ENCODE measurements at regions not wholly inside any gene's neighbourhood (a gene's known extent, or its start where the extent isn't known, plus 50 kb on each side); places are given as distances from the start of the nearest gene placed in this dataset.

DNA sequence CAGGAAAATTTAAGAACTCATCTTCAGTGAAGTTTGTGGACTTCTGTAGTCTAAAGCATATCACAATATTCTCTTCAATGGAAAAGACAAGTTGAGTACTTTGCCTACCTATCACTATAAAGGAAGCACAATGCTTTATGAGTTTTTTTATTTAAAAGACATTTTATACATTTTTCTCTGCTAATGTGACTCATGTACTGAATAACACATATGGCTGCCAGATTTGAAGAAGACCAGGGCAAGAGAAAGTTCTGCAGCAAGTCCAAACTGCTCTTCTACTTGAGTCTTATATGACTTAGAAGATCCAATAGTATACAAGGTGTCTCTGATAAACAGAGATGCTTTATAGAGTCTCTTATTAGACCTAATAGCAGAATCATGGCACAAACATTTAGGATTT, 978.4 kb downstream of the TLE4 start:
- ChIA-PET POLR2A (no interaction called here), CTCF (no interaction called here)
- Histone ChIP-seq H3K36me3 (ENCODE audit: control insufficient read depth in 2 of 2, extremely low read depth in 1 of 2, insufficient read depth in 2 of 2, low read length in 2 of 2) (no peaks in the 10 kb centered on the region), H3K9ac (replicated peaks; ENCODE audit: extremely low read depth, insufficient read depth, low read length) (no peak overlapping the region), H4K20me1 (replicated peaks; ENCODE audit: control insufficient read depth, extremely low read depth, insufficient read depth, low read length) (no peaks in the 10 kb centered on the region), H3K27me3 (ENCODE audit: control insufficient read depth in 2 of 2, insufficient read depth in 2 of 2, low read length in 2 of 2) (no peaks in the 10 kb centered on the region), H3K27ac (ENCODE audit: insufficient read depth, low read depth, low read length) (no peak overlapping the region), H3K9me1 (replicated peaks; ENCODE audit: control insufficient read depth, extremely low read depth, insufficient read depth, low read length) (no peaks in the 10 kb centered on the region), H3K4me3 (replicated peaks in 1 of 3; ENCODE audit: insufficient read depth in 1 of 3, low read depth in 1 of 3, low read length in 3 of 3) (no peak overlapping the region), H2AFZ (ENCODE audit: low read depth, low read length) (no peak overlapping the region), H3K9me3 (replicated peaks; ENCODE audit: control insufficient read depth, insufficient read depth, low read length) (no peaks in the 10 kb centered on the region), H3K79me2 (ENCODE audit: control insufficient read depth, insufficient read depth, low read length) (no peaks in the 10 kb centered on the region), H3K4me2 (ENCODE audit: insufficient read depth, low read length) (no peak overlapping the region), H3K4me1 (ENCODE audit: control insufficient read depth, extremely low read depth, insufficient read depth, low read length) (no peaks in the 10 kb centered on the region)
- TF ChIP-seq, protein P1, sequence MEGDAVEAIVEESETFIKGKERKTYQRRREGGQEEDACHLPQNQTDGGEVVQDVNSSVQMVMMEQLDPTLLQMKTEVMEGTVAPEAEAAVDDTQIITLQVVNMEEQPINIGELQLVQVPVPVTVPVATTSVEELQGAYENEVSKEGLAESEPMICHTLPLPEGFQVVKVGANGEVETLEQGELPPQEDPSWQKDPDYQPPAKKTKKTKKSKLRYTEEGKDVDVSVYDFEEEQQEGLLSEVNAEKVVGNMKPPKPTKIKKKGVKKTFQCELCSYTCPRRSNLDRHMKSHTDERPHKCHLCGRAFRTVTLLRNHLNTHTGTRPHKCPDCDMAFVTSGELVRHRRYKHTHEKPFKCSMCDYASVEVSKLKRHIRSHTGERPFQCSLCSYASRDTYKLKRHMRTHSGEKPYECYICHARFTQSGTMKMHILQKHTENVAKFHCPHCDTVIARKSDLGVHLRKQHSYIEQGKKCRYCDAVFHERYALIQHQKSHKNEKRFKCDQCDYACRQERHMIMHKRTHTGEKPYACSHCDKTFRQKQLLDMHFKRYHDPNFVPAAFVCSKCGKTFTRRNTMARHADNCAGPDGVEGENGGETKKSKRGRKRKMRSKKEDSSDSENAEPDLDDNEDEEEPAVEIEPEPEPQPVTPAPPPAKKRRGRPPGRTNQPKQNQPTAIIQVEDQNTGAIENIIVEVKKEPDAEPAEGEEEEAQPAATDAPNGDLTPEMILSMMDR (IDR thresholded peaks at IDR 0.05; ENCODE audit: extremely low read depth in 1 of 2, insufficient read depth in 1 of 2, low read depth in 1 of 2, low read length in 2 of 2), result no peak
- TF ChIP-seq, protein P2, sequence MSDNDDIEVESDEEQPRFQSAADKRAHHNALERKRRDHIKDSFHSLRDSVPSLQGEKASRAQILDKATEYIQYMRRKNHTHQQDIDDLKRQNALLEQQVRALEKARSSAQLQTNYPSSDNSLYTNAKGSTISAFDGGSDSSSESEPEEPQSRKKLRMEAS (IDR thresholded peaks at IDR 0.05; ENCODE audit: insufficient read depth, insufficient read length), result no peak
- TF ChIP-seq JUN (IDR thresholded peaks at IDR 0.05; ENCODE audit: borderline replicate concordance, insufficient read depth, insufficient read length, low read depth) (no peak), MYC (IDR thresholded peaks at IDR 0.05; ENCODE audit: low read depth, low read length) (no peak), POLR2A (IDR thresholded peaks at IDR 0.05; ENCODE audit: low read depth, low read length) (no peak), POLR2AphosphoS5 (IDR thresholded peaks at IDR 0.05; ENCODE audit: insufficient read depth, low read depth, low read length) (no peak), FOS (IDR thresholded peaks at IDR 0.05; ENCODE audit: borderline replicate concordance, insufficient read depth, low read length) (no peak), GATA2 (IDR thresholded peaks at IDR 0.05; ENCODE audit: insufficient read depth, insufficient read length, low read depth, low read length) (no peak), EZH2 (IDR thresholded peaks at IDR 0.05; ENCODE audit: borderline replicate concordance, low read depth, low read length, severe bottlenecking) (no peak)
- intact Hi-C loops (cut with micrococcal nuclease), result no loop called here
- dilution Hi-C loops (cut with MboI; ENCODE audit: extremely low pct_ligation_motif_present, low sequenced_read_pairs), result no loop called here
- no peak for DNase-seq (ENCODE audit: low read depth, low spot score)
- BruUV-seq (replicated peaks), result no TSS peak
- no peak for FAIRE-seq
